ENCODE measurements at regions not wholly inside any gene's neighbourhood (a gene's known extent, or its start where the extent isn't known, plus 50 kb on each side); places are given as distances from the start of the nearest gene placed in this dataset.

DNA sequence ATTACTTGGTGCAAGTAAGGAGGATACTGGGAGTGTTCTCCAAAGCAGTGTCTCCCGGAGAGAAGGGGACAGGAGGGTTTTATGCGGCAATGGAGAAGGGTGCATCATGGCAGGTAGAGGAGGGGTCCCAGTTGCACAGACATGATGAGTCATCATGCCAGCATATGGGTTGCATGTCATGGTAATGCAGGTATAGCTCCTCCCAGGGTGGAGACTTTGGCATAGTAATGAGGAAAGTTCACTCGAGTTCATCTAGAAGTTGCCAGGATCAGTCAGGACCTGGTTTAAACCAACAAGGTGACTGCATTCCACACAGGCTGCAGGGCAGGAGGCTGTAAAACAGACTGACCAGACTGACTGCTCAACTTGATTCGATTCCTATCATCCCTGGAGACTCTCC, 355.7 kb upstream of the DUSP10 start:
- POLR2A ChIA-PET = no interaction called here
- H3K27ac Mint-ChIP-seq = no peak overlapping the region
- CTCF ChIA-PET = interaction anchor here (0.9 to 2.7 kb wide), 4 partner anchors 9 to 118 kb away, joined by 3 to 8 read pairs (median 6); no protein-coding TSS in a partner anchor
- no peaks in the 10 kb centered on the region for H3K9me3 Mint-ChIP-seq
- no peak overlapping the region for H3K4me3 Mint-ChIP-seq
- no peaks in the 10 kb centered on the region; the same call in 1 of the 2 replicates for H3K4me1 Mint-ChIP-seq
- no peaks in the 10 kb centered on the region for H3K27me3 Mint-ChIP-seq (ENCODE audit: low read depth)
- DNase-seq (ENCODE audit: low spot score) (no peak), ATAC-seq (no peak)
- no peaks in the 10 kb centered on the region for H3K36me3 Mint-ChIP-seq
- TF ChIP-seq, protein P1, sequence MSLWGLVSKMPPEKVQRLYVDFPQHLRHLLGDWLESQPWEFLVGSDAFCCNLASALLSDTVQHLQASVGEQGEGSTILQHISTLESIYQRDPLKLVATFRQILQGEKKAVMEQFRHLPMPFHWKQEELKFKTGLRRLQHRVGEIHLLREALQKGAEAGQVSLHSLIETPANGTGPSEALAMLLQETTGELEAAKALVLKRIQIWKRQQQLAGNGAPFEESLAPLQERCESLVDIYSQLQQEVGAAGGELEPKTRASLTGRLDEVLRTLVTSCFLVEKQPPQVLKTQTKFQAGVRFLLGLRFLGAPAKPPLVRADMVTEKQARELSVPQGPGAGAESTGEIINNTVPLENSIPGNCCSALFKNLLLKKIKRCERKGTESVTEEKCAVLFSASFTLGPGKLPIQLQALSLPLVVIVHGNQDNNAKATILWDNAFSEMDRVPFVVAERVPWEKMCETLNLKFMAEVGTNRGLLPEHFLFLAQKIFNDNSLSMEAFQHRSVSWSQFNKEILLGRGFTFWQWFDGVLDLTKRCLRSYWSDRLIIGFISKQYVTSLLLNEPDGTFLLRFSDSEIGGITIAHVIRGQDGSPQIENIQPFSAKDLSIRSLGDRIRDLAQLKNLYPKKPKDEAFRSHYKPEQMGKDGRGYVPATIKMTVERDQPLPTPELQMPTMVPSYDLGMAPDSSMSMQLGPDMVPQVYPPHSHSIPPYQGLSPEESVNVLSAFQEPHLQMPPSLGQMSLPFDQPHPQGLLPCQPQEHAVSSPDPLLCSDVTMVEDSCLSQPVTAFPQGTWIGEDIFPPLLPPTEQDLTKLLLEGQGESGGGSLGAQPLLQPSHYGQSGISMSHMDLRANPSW (CRISPR knock-in tag; conservative IDR thresholded peaks at IDR 0.05; ENCODE audit: low read depth) = no peak
- TF ChIP-seq MLX (CRISPR knock-in tag; IDR thresholded peaks at IDR 0.05) (no peak), IRF2 (CRISPR knock-in tag; IDR thresholded peaks at IDR 0.05; ENCODE audit: borderline replicate concordance, low read depth) (no peak)
- TF ChIP-seq, protein P2, sequence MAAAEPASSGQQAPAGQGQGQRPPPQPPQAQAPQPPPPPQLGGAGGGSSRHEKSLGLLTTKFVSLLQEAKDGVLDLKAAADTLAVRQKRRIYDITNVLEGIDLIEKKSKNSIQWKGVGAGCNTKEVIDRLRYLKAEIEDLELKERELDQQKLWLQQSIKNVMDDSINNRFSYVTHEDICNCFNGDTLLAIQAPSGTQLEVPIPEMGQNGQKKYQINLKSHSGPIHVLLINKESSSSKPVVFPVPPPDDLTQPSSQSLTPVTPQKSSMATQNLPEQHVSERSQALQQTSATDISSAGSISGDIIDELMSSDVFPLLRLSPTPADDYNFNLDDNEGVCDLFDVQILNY (CRISPR knock-in tag; IDR thresholded peaks at IDR 0.05) = no peak
- TF ChIP-seq, protein P3, sequence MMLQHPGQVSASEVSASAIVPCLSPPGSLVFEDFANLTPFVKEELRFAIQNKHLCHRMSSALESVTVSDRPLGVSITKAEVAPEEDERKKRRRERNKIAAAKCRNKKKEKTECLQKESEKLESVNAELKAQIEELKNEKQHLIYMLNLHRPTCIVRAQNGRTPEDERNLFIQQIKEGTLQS (CRISPR knock-in tag; conservative IDR thresholded peaks at IDR 0.05) = no peak
- TF ChIP-seq, protein P4, sequence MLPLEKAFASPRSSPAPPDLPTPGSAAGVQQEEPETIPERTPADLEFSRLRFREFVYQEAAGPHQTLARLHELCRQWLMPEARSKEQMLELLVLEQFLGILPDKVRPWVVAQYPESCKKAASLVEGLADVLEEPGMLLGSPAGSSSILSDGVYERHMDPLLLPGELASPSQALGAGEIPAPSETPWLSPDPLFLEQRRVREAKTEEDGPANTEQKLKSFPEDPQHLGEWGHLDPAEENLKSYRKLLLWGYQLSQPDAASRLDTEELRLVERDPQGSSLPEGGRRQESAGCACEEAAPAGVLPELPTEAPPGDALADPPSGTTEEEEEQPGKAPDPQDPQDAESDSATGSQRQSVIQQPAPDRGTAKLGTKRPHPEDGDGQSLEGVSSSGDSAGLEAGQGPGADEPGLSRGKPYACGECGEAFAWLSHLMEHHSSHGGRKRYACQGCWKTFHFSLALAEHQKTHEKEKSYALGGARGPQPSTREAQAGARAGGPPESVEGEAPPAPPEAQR (CRISPR knock-in tag; IDR thresholded peaks at IDR 0.05) = no peak
- TF ChIP-seq, protein P5, sequence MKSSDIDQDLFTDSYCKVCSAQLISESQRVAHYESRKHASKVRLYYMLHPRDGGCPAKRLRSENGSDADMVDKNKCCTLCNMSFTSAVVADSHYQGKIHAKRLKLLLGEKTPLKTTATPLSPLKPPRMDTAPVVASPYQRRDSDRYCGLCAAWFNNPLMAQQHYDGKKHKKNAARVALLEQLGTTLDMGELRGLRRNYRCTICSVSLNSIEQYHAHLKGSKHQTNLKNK (CRISPR knock-in tag; IDR thresholded peaks at IDR 0.05) = no peak
- TF ChIP-seq, protein P6, sequence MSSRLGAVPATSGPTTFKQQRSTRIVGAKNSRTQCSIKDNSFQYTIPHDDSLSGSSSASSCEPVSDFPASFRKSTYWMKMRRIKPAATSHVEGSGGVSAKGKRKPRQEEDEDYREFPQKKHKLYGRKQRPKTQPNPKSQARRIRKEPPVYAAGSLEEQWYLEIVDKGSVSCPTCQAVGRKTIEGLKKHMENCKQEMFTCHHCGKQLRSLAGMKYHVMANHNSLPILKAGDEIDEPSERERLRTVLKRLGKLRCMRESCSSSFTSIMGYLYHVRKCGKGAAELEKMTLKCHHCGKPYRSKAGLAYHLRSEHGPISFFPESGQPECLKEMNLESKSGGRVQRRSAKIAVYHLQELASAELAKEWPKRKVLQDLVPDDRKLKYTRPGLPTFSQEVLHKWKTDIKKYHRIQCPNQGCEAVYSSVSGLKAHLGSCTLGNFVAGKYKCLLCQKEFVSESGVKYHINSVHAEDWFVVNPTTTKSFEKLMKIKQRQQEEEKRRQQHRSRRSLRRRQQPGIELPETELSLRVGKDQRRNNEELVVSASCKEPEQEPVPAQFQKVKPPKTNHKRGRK (CRISPR knock-in tag; IDR thresholded peaks at IDR 0.05; ENCODE audit: borderline replicate concordance) = no peak

- Mint-ChIP-seq H3K27ac (no peak overlapping the region), H3K4me1 (no peaks in the 10 kb centered on the region; the same call in 1 of the 2 replicates), H3K36me3 (no peaks in the 10 kb centered on the region), H3K9me3 (no peaks in the 10 kb centered on the region), H3K27me3 (ENCODE audit: low read depth) (no peaks in the 10 kb centered on the region), H3K4me3 (no peak overlapping the region)
- TF ChIP-seq MXD4 (CRISPR knock-in tag; IDR thresholded peaks at IDR 0.05; ENCODE audit: borderline replicate concordance) (no peak), SP1 (CRISPR knock-in tag; conservative IDR thresholded peaks at IDR 0.05) (no peak), ZNF138 (CRISPR knock-in tag; conservative IDR thresholded peaks at IDR 0.05) (no peak), FOXJ3 (CRISPR knock-in tag; IDR thresholded peaks at IDR 0.05; ENCODE audit: borderline replicate concordance) (no peak), NFE2L1 (CRISPR knock-in tag; IDR thresholded peaks at IDR 0.05) (no peak), TCF7 (CRISPR knock-in tag; IDR thresholded peaks at IDR 0.05; ENCODE audit: low read depth) (no peak), CBFB (CRISPR knock-in tag; IDR thresholded peaks at IDR 0.05; ENCODE audit: low read depth) (no peak), MLX (CRISPR knock-in tag; IDR thresholded peaks at IDR 0.05) (no peak)
- TF ChIP-seq, protein P6 (CRISPR knock-in tag; IDR thresholded peaks at IDR 0.05; ENCODE audit: borderline replicate concordance) = no peak
- TF ChIP-seq, protein P7, sequence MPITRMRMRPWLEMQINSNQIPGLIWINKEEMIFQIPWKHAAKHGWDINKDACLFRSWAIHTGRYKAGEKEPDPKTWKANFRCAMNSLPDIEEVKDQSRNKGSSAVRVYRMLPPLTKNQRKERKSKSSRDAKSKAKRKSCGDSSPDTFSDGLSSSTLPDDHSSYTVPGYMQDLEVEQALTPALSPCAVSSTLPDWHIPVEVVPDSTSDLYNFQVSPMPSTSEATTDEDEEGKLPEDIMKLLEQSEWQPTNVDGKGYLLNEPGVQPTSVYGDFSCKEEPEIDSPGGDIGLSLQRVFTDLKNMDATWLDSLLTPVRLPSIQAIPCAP (CRISPR knock-in tag; IDR thresholded peaks at IDR 0.05) = no peak
- TF ChIP-seq, protein P2 (CRISPR knock-in tag; IDR thresholded peaks at IDR 0.05) = no peak
- ATAC-seq = no peak
- ChIA-PET CTCF (interaction anchor here (0.9 to 2.7 kb wide), 5 partner anchors 10 to 118 kb away, joined by 3 to 8 read pairs (median 5); no protein-coding TSS in a partner anchor), POLR2A (no interaction called here)
- DNase-seq (ENCODE audit: low spot score) = no peak
These were observed 355.0 kb upstream of the DUSP10 start for GRCh38 chr1:222096883-222097282.

All from WTC11 (cell line).